Suprapubic skin (tissue), 3 donors: ENCODE measurements at regions not wholly inside any gene's neighbourhood (a gene's known extent, or its start where the extent isn't known, plus 50 kb on each side); places are given as distances from the start of the nearest gene placed in this dataset.

Source experiments
- CTCF ChIP-seq, 2 donors: fragments of 200-600 bp in 1 of 2; fragments of 450-650 bp in 1 of 2; sonication (generic) in 1 of 2; IDR thresholded peaks; one replicate each; pipeline ENCODE4 v1.5.1; 2016 to 2019; ENCODE audit warnings: antibody characterized with exemption in 2 of 2, mild to moderate bottlenecking in 1 of 2, moderate library complexity in 1 of 2
- POLR2A ChIP-seq, 2 donors: fragments of 450-650 bp; IDR thresholded peaks; one replicate each; pipeline ENCODE4 v1.6.1; 2017; ENCODE audit warnings: antibody characterized with exemption in 2 of 2, mild to moderate bottlenecking in 2 of 2, moderate library complexity in 2 of 2

GRCh38 chrX:43456906-43457305 lies 199.2 kb upstream of the MAOA start:
- TF ChIP-seq CTCF (IDR thresholded peaks at IDR 0.05) (no peak), POLR2A (IDR thresholded peaks at IDR 0.05) (no peak)
